MM.1S (cell line): ENCODE measurements at regions not wholly inside any gene's neighbourhood (a gene's known extent, or its start where the extent isn't known, plus 50 kb on each side); places are given as distances from the start of the nearest gene placed in this dataset.

Experiments used
- DNase-seq: peaks from one replicate; pipeline ENCODE4 v3.0.0-alpha.2; 2015
- H2AFZ ChIP-seq: fragments of 300-600 bp; sonication (generic); 2 replicates; pipeline ENCODE4 v1.6.0; 2016; ENCODE audit warnings: antibody characterized with exemption, low read length
- H3F3A ChIP-seq: fragments of 300-600 bp; sonication (generic); 2 replicates; pipeline ENCODE4 v1.6.1; 2016; ENCODE audit warnings: mild to moderate bottlenecking, antibody characterized with exemption, low read length, moderate library complexity, mixed read lengths; ENCODE audit not compliant: insufficient read depth
- H3K27ac ChIP-seq: fragments of 300-600 bp; sonication (generic); 2 replicates; pipeline ENCODE4 v1.5.1; 2016; ENCODE audit warnings: mild to moderate bottlenecking, low read length
- H3K27me3 ChIP-seq: fragments of 300-600 bp; sonication (generic); replicated peaks from 2 replicates; pipeline ENCODE4 v1.6.0; 2016; ENCODE audit warnings: low read length; ENCODE audit not compliant: insufficient read depth
- H3K36me3 ChIP-seq: fragments of 300-600 bp; sonication (generic); replicated peaks from 2 replicates; pipeline ENCODE4 v1.6.1; 2016; ENCODE audit warnings: mild to moderate bottlenecking, low read length, mixed read lengths; ENCODE audit not compliant: insufficient read depth
- H3K4me1 ChIP-seq: fragments of 300-600 bp; sonication (generic); 2 replicates; pipeline ENCODE4 v1.6.1; 2016; ENCODE audit warnings: low read length, mixed read lengths
- H3K4me2 ChIP-seq: fragments of 300-600 bp; sonication (generic); 2 replicates; pipeline ENCODE4 v1.6.0; 2016; ENCODE audit warnings: low read depth, low read length
- H3K4me3 ChIP-seq: fragments of 300-600 bp; sonication (generic); 2 replicates; pipeline ENCODE4 v1.5.1; 2016; ENCODE audit warnings: low read length, mixed read lengths
- H3K79me2 ChIP-seq: fragments of 300-600 bp; sonication (generic); 2 replicates; pipeline ENCODE4 v1.6.1; 2016; ENCODE audit warnings: mixed run types, low read length, mixed read lengths
- H3K9ac ChIP-seq: fragments of 300-600 bp; sonication (generic); 2 replicates; pipeline ENCODE4 v1.6.1; 2016; ENCODE audit warnings: low read length, mixed read lengths
- H3K9me2 ChIP-seq: fragments of 300-600 bp; sonication (generic); replicated peaks from 2 replicates; pipeline ENCODE4 v1.6.1; 2016; ENCODE audit warnings: mild to moderate bottlenecking, low read length, mixed read lengths; ENCODE audit not compliant: insufficient read depth
- H3K9me3 ChIP-seq: fragments of 300-600 bp; sonication (generic); replicated peaks from 2 replicates; pipeline ENCODE4 v1.6.1; 2016; ENCODE audit warnings: mild to moderate bottlenecking, low read length, mixed read lengths; ENCODE audit not compliant: insufficient read depth
- H4K20me1 ChIP-seq: fragments of 300-600 bp; sonication (generic); 2 replicates; pipeline ENCODE4 v1.6.1; 2016; ENCODE audit warnings: mild to moderate bottlenecking, low read length, moderate library complexity, mixed read lengths; ENCODE audit not compliant: insufficient read depth
- CTCF ChIP-seq: fragments of 300-600 bp; sonication (generic); IDR thresholded peaks from 2 replicates; pipeline ENCODE4 v1.5.1; 2016; ENCODE audit warnings: antibody characterized with exemption, low read length, mixed read lengths
- EZH2 ChIP-seq: fragments of 300-600 bp; sonication (generic); optimal IDR thresholded peaks from 2 replicates; pipeline ENCODE3; 2017; ENCODE audit warnings: low read depth, mild to moderate bottlenecking, antibody characterized with exemption, low read length, mixed read lengths
- EZH2phosphoT487 ChIP-seq: fragments of 300-600 bp; sonication (generic); IDR thresholded peaks from 2 replicates; pipeline ENCODE4 v1.6.1; 2018; ENCODE audit warnings: antibody characterized with exemption, low read length

- TF ChIP-seq EZH2phosphoT487 (no peak), CTCF (no peak), EZH2 (no peak)
- Histone ChIP-seq H3K36me3 (no peaks in the 10 kb centered on the region), H4K20me1 (no peaks in the 10 kb centered on the region), H3K79me2 (no peaks in the 10 kb centered on the region), H3K4me1 (no peaks in the 10 kb centered on the region), H3K9me2 (no peaks in the 10 kb centered on the region), H2AFZ (no peak overlapping the region), H3K27me3 (no peaks in the 10 kb centered on the region), H3F3A (no peaks in the 10 kb centered on the region), H3K9me3 (no peaks in the 10 kb centered on the region), H3K27ac (no peak overlapping the region), H3K4me2 (no peak overlapping the region), H3K9ac (no peak overlapping the region), H3K4me3 (no peak overlapping the region)
- no peak for DNase-seq
Observed at GRCh38 chr11:33638608-33639007, 62.0 kb downstream of the C11orf91 start.

GRCh38 chr11:33636104-33636503 is 64.5 kb downstream of the C11orf91 start:
- Histone ChIP-seq H4K20me1 (no peaks in the 10 kb centered on the region), H3K4me2 (no peak overlapping the region), H3K4me1 (no peaks in the 10 kb centered on the region), H2AFZ (no peak overlapping the region), H3K9me2 (no peaks in the 10 kb centered on the region), H3K36me3 (no peaks in the 10 kb centered on the region), H3K9ac (no peak overlapping the region), H3K79me2 (no peaks in the 10 kb centered on the region), H3K27me3 (no peaks in the 10 kb centered on the region), H3K4me3 (no peak overlapping the region), H3F3A (no peaks in the 10 kb centered on the region), H3K27ac (no peak overlapping the region), H3K9me3 (no peaks in the 10 kb centered on the region)
- no peak for DNase-seq
- TF ChIP-seq EZH2phosphoT487 = no peak
- TF ChIP-seq EZH2 = no peak
- TF ChIP-seq CTCF = no peak

- H3K27ac ChIP-seq = no peak overlapping the region
Observed at GRCh38 chr11:33635161-33635560, 65.5 kb downstream of the C11orf91 start.

More at GRCh38 chr11:33635161-33635560, 65.5 kb downstream of the C11orf91 start:
- Histone ChIP-seq H3K4me3 (no peak overlapping the region), H3K79me2 (no peaks in the 10 kb centered on the region), H3K9me2 (no peaks in the 10 kb centered on the region), H3K27me3 (no peaks in the 10 kb centered on the region), H4K20me1 (no peaks in the 10 kb centered on the region), H3K9ac (no peak overlapping the region), H3F3A (no peaks in the 10 kb centered on the region), H3K4me2 (no peak overlapping the region), H3K36me3 (no peaks in the 10 kb centered on the region), H2AFZ (no peak overlapping the region), H3K4me1 (no peaks in the 10 kb centered on the region), H3K9me3 (no peaks in the 10 kb centered on the region)
- no peak for TF ChIP-seq EZH2phosphoT487
- TF ChIP-seq CTCF = no peak
- no peak for TF ChIP-seq EZH2
- DNase-seq = no peak
